NT2/D1 (cell line): ENCODE measurements at regions not wholly inside any gene's neighbourhood (a gene's known extent, or its start where the extent isn't known, plus 50 kb on each side); places are given as distances from the start of the nearest gene placed in this dataset.

Experiments used
- DNase-seq: peaks from one replicate; pipeline ENCODE4 v3.0.0-alpha.2; 2011; ENCODE audit warnings: low read depth, low spot score
- H3K27me3 ChIP-seq: 2 replicates; pipeline ENCODE4 v1.6.0; 2011; ENCODE audit warnings: mild to moderate bottlenecking; ENCODE audit not compliant: insufficient read length, insufficient read depth
- H3K36me3 ChIP-seq: 2 replicates; pipeline ENCODE4 v1.6.1; 2011; ENCODE audit warnings: mild to moderate bottlenecking, low read length, mixed read lengths; ENCODE audit not compliant: insufficient read depth, insufficient read length
- H3K4me1 ChIP-seq: 2 replicates; pipeline ENCODE4 v1.5.1; 2011; ENCODE audit not compliant: insufficient read depth, insufficient read length
- H3K4me3 ChIP-seq: 2 replicates; pipeline ENCODE4 v1.5.1; 2011; ENCODE audit warnings: low read depth; ENCODE audit not compliant: insufficient read length
- H3K9ac ChIP-seq: 2 replicates; pipeline ENCODE4 v1.6.0; 2011; ENCODE audit warnings: low read depth; ENCODE audit not compliant: insufficient read length
- H3K9me3 ChIP-seq: 2 replicates; pipeline ENCODE4 v1.5.1; 2011; ENCODE audit warnings: mild to moderate bottlenecking, low read length; ENCODE audit not compliant: insufficient read depth
- SUZ12 ChIP-seq: IDR thresholded peaks from 2 replicates; pipeline ENCODE4 v1.6.1; 2011; ENCODE audit not compliant: insufficient read length, insufficient read depth; ENCODE audit errors: extremely low read depth
- YY1 ChIP-seq: IDR thresholded peaks from 2 replicates; pipeline ENCODE4 v1.6.1; 2011; ENCODE audit not compliant: insufficient read length, insufficient read depth
- ZNF274 ChIP-seq: IDR thresholded peaks from 2 replicates; pipeline ENCODE4 v1.6.1; 2011; ENCODE audit warnings: mild to moderate bottlenecking, low read depth, low read length

GRCh38 chr10:130859427-130859826 is 452.1 kb downstream of the TCERG1L start:
- H3K36me3 ChIP-seq: no peaks in the 10 kb centered on the region
- H3K4me1 ChIP-seq: no peaks in the 10 kb centered on the region
- DNase-seq: no peak
- no peak for TF ChIP-seq YY1
- TF ChIP-seq ZNF274: no peak
- no peak for TF ChIP-seq SUZ12
- no peaks in the 10 kb centered on the region for H3K27me3 ChIP-seq
- 0 out of 2 replicates have a peak, but pooled peaks cover 4% of the 10 kb centered on the region for H3K9me3 ChIP-seq
- no peak overlapping the region for H3K9ac ChIP-seq
- no peak overlapping the region for H3K4me3 ChIP-seq

GRCh38 chr10:130862122-130862521 is 449.4 kb downstream of the TCERG1L start:
- Histone ChIP-seq H3K4me3 (no peak overlapping the region), H3K27me3 (no peaks in the 10 kb centered on the region), H3K4me1 (no peaks in the 10 kb centered on the region), H3K9ac (no peak overlapping the region), H3K9me3 (no peaks in the 10 kb centered on the region), H3K36me3 (no peaks in the 10 kb centered on the region)
- DNase-seq: no peak
- TF ChIP-seq YY1 (no peak), SUZ12 (no peak), ZNF274 (no peak)

GRCh38 chr10:130862626-130863025 is 448.9 kb downstream of the TCERG1L start:
- no peak for TF ChIP-seq YY1
- TF ChIP-seq ZNF274: no peak
- TF ChIP-seq SUZ12: no peak

GRCh38 chr10:130863044-130863443 is 448.5 kb downstream of the TCERG1L start:
- TF ChIP-seq SUZ12: no peak
- no peak for TF ChIP-seq YY1
- TF ChIP-seq ZNF274: no peak
- Histone ChIP-seq H3K4me1 (no peaks in the 10 kb centered on the region), H3K9me3 (no peaks in the 10 kb centered on the region), H3K27me3 (no peaks in the 10 kb centered on the region), H3K9ac (no peak overlapping the region), H3K4me3 (no peak overlapping the region), H3K36me3 (no peaks in the 10 kb centered on the region)
- no peak for DNase-seq

More at GRCh38 chr10:130862626-130863025, 448.9 kb downstream of the TCERG1L start:
- no peaks in the 10 kb centered on the region for H3K27me3 ChIP-seq
- H3K36me3 ChIP-seq: no peaks in the 10 kb centered on the region
- no peaks in the 10 kb centered on the region for H3K4me1 ChIP-seq
- no peak for DNase-seq
- no peak overlapping the region for H3K4me3 ChIP-seq
- no peaks in the 10 kb centered on the region for H3K9me3 ChIP-seq
- no peak overlapping the region for H3K9ac ChIP-seq

- DNase-seq: no peak
- H3K9ac ChIP-seq: no peak overlapping the region
- TF ChIP-seq ZNF274: no peak
- TF ChIP-seq YY1: no peak
- TF ChIP-seq SUZ12: no peak
- H3K36me3 ChIP-seq: no peaks in the 10 kb centered on the region
- H3K4me1 ChIP-seq: no peaks in the 10 kb centered on the region
- H3K27me3 ChIP-seq: no peaks in the 10 kb centered on the region
- no peaks in the 10 kb centered on the region for H3K9me3 ChIP-seq
- no peak overlapping the region for H3K4me3 ChIP-seq
These were observed 446.3 kb downstream of the TCERG1L start for GRCh38 chr10:130864961-130865818.

GRCh38 chr10:130866857-130867256 is 444.7 kb downstream of the TCERG1L start:
- no peaks in the 10 kb centered on the region for H3K36me3 ChIP-seq
- H3K4me1 ChIP-seq: no peaks in the 10 kb centered on the region
- no peak overlapping the region for H3K9ac ChIP-seq
- TF ChIP-seq ZNF274 (no peak), SUZ12 (no peak), YY1 (no peak)
- no peaks in the 10 kb centered on the region for H3K27me3 ChIP-seq
- no peak overlapping the region for H3K4me3 ChIP-seq
- DNase-seq: no peak
- H3K9me3 ChIP-seq: no peaks in the 10 kb centered on the region

- DNase-seq: no peak
- no peaks in the 10 kb centered on the region for H3K4me1 ChIP-seq
- H3K9me3 ChIP-seq: no peaks in the 10 kb centered on the region
- no peak for TF ChIP-seq YY1
- no peak for TF ChIP-seq ZNF274
- TF ChIP-seq SUZ12: no peak
- no peak overlapping the region for H3K9ac ChIP-seq
- no peaks in the 10 kb centered on the region for H3K27me3 ChIP-seq
- H3K4me3 ChIP-seq: no peak overlapping the region
- H3K36me3 ChIP-seq: no peaks in the 10 kb centered on the region
These were observed 443.9 kb downstream of the TCERG1L start for GRCh38 chr10:130867446-130868194.
